ENCODE measurements at regions not wholly inside any gene's neighbourhood (a gene's known extent, or its start where the extent isn't known, plus 50 kb on each side); places are given as distances from the start of the nearest gene placed in this dataset.

GRCh38 chr1:60296794-60297193 lies 223.2 kb upstream of the C1orf87 start:
- ATAC-seq: no peak
- no peak for TF ChIP-seq GLIS3 (CRISPR knock-in tag; IDR thresholded peaks at IDR 0.05)
- TF ChIP-seq ZNF565 (CRISPR knock-in tag; conservative IDR thresholded peaks at IDR 0.05; ENCODE audit: low read depth): no peak
- no peak for TF ChIP-seq ZFP30 (CRISPR knock-in tag; IDR thresholded peaks at IDR 0.05)
- TF ChIP-seq BACH2 (CRISPR knock-in tag; IDR thresholded peaks at IDR 0.05; ENCODE audit: borderline replicate concordance): no peak
- no peak for TF ChIP-seq CREB5 (CRISPR knock-in tag; IDR thresholded peaks at IDR 0.05; ENCODE audit: low read depth)
- no peak for TF ChIP-seq CSDC2 (CRISPR knock-in tag; IDR thresholded peaks at IDR 0.05)
- TF ChIP-seq ISL1 (CRISPR knock-in tag; IDR thresholded peaks at IDR 0.05): no peak
- no peak for TF ChIP-seq SNAI2 (CRISPR knock-in tag; IDR thresholded peaks at IDR 0.05)
- no peak for TF ChIP-seq TCF4 (CRISPR knock-in tag; IDR thresholded peaks at IDR 0.05; ENCODE audit: borderline replicate concordance)
- TF ChIP-seq, protein P1, sequence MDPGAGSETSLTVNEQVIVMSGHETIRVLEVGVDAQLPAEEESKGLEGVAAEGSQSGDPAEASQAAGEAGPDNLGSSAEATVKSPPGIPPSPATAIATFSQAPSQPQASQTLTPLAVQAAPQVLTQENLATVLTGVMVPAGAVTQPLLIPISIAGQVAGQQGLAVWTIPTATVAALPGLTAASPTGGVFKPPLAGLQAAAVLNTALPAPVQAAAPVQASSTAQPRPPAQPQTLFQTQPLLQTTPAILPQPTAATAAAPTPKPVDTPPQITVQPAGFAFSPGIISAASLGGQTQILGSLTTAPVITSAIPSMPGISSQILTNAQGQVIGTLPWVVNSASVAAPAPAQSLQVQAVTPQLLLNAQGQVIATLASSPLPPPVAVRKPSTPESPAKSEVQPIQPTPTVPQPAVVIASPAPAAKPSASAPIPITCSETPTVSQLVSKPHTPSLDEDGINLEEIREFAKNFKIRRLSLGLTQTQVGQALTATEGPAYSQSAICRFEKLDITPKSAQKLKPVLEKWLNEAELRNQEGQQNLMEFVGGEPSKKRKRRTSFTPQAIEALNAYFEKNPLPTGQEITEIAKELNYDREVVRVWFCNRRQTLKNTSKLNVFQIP (CRISPR knock-in tag; IDR thresholded peaks at IDR 0.05; ENCODE audit: borderline replicate concordance, low read depth): no peak
- TF ChIP-seq ZC3H10 (CRISPR knock-in tag; IDR thresholded peaks at IDR 0.05): no peak
- no peak for TF ChIP-seq ZFP3 (CRISPR knock-in tag; IDR thresholded peaks at IDR 0.05)
- no peak for TF ChIP-seq RARB (CRISPR knock-in tag; IDR thresholded peaks at IDR 0.05)
- TF ChIP-seq TOX (CRISPR knock-in tag; IDR thresholded peaks at IDR 0.05; ENCODE audit: borderline replicate concordance): no peak
- no peak for TF ChIP-seq ZNF8 (CRISPR knock-in tag; IDR thresholded peaks at IDR 0.05)
- TF ChIP-seq ZNF70 (CRISPR knock-in tag; IDR thresholded peaks at IDR 0.05): no peak
- TF ChIP-seq, protein P2, sequence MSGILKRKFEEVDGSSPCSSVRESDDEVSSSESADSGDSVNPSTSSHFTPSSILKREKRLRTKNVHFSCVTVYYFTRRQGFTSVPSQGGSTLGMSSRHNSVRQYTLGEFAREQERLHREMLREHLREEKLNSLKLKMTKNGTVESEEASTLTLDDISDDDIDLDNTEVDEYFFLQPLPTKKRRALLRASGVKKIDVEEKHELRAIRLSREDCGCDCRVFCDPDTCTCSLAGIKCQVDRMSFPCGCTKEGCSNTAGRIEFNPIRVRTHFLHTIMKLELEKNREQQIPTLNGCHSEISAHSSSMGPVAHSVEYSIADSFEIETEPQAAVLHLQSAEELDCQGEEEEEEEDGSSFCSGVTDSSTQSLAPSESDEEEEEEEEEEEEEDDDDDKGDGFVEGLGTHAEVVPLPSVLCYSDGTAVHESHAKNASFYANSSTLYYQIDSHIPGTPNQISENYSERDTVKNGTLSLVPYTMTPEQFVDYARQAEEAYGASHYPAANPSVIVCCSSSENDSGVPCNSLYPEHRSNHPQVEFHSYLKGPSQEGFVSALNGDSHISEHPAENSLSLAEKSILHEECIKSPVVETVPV (CRISPR knock-in tag; IDR thresholded peaks at IDR 0.05): no peak
- no peak for TF ChIP-seq ESRRG (CRISPR knock-in tag; IDR thresholded peaks at IDR 0.05)
- TF ChIP-seq OSR1 (CRISPR knock-in tag; IDR thresholded peaks at IDR 0.05): no peak
- TF ChIP-seq, protein P3, sequence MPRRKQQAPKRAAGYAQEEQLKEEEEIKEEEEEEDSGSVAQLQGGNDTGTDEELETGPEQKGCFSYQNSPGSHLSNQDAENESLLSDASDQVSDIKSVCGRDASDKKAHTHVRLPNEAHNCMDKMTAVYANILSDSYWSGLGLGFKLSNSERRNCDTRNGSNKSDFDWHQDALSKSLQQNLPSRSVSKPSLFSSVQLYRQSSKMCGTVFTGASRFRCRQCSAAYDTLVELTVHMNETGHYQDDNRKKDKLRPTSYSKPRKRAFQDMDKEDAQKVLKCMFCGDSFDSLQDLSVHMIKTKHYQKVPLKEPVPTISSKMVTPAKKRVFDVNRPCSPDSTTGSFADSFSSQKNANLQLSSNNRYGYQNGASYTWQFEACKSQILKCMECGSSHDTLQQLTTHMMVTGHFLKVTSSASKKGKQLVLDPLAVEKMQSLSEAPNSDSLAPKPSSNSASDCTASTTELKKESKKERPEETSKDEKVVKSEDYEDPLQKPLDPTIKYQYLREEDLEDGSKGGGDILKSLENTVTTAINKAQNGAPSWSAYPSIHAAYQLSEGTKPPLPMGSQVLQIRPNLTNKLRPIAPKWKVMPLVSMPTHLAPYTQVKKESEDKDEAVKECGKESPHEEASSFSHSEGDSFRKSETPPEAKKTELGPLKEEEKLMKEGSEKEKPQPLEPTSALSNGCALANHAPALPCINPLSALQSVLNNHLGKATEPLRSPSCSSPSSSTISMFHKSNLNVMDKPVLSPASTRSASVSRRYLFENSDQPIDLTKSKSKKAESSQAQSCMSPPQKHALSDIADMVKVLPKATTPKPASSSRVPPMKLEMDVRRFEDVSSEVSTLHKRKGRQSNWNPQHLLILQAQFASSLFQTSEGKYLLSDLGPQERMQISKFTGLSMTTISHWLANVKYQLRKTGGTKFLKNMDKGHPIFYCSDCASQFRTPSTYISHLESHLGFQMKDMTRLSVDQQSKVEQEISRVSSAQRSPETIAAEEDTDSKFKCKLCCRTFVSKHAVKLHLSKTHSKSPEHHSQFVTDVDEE (CRISPR knock-in tag; IDR thresholded peaks at IDR 0.05): no peak

GRCh38 chr1:60292140-60292539 lies 218.6 kb upstream of the C1orf87 start:
- no peak for ATAC-seq
- TF ChIP-seq ARNTL (CRISPR knock-in tag; IDR thresholded peaks at IDR 0.05; ENCODE audit: borderline replicate concordance, low read depth) (no peak), ZFP3 (CRISPR knock-in tag; IDR thresholded peaks at IDR 0.05) (no peak), TCF4 (CRISPR knock-in tag; IDR thresholded peaks at IDR 0.05; ENCODE audit: borderline replicate concordance) (no peak)

DNA sequence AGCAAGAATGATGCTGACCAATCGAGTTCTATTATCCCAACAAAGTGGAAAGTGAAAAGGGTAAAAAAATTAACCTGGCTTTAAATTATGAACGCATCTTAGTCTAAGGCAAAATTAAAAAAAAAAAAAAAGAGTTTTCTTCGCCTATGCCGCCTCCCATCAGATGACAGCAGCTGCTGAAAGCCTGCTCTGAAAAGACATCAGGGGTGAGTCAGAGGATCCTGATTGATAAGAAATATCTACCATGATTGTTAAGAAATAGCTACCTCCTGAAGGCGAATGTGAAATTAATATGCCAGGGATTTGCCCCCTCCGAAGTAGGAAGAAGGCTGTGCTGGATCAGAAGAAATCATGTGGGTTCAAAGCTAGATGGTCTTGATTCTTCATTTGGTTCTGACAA lies 216.8 kb upstream of the C1orf87 start:
- no peak for ATAC-seq
- no peak for TF ChIP-seq ZC3H10 (CRISPR knock-in tag; IDR thresholded peaks at IDR 0.05)
- TF ChIP-seq ZNF565 (CRISPR knock-in tag; conservative IDR thresholded peaks at IDR 0.05; ENCODE audit: low read depth): no peak
- no peak for TF ChIP-seq ZNF8 (CRISPR knock-in tag; IDR thresholded peaks at IDR 0.05)
- TF ChIP-seq CREB5 (CRISPR knock-in tag; IDR thresholded peaks at IDR 0.05; ENCODE audit: low read depth): no peak
- TF ChIP-seq ZNF70 (CRISPR knock-in tag; IDR thresholded peaks at IDR 0.05): no peak
- TF ChIP-seq TCF4 (CRISPR knock-in tag; IDR thresholded peaks at IDR 0.05; ENCODE audit: borderline replicate concordance): no peak
- TF ChIP-seq ESRRG (CRISPR knock-in tag; IDR thresholded peaks at IDR 0.05): no peak
- TF ChIP-seq, protein P1 (CRISPR knock-in tag; IDR thresholded peaks at IDR 0.05; ENCODE audit: borderline replicate concordance, low read depth): no peak
- TF ChIP-seq SNAI2 (CRISPR knock-in tag; IDR thresholded peaks at IDR 0.05): no peak
- no peak for TF ChIP-seq ZFP3 (CRISPR knock-in tag; IDR thresholded peaks at IDR 0.05)
- TF ChIP-seq ARNTL (CRISPR knock-in tag; IDR thresholded peaks at IDR 0.05; ENCODE audit: borderline replicate concordance, low read depth): no peak
- no peak for TF ChIP-seq PATZ1 (CRISPR knock-in tag; IDR thresholded peaks at IDR 0.05; ENCODE audit: borderline replicate concordance)
- no peak for TF ChIP-seq ZFP30 (CRISPR knock-in tag; IDR thresholded peaks at IDR 0.05)
- no peak for TF ChIP-seq PPARA (CRISPR knock-in tag; IDR thresholded peaks at IDR 0.05; ENCODE audit: borderline replicate concordance)
